ENCODE measurements at regions not wholly inside any gene's neighbourhood (a gene's known extent, or its start where the extent isn't known, plus 50 kb on each side); places are given as distances from the start of the nearest gene placed in this dataset.

- H3K27ac Mint-ChIP-seq (ENCODE audit: unreplicated experiment) = no peak overlapping the region
- no peaks in the 10 kb centered on the region for H3K79me2 ChIP-seq (ENCODE audit: insufficient read depth, low read length)
- H3K4me1 ChIP-seq (ENCODE audit: insufficient read depth, low read length) = peaks cover 13% of the 10 kb centered on the region
- FAIRE-seq = no peak
- no peak overlapping the region for H3K27ac ChIP-seq (ENCODE audit: low read depth, low read length)
- H3K4me2 ChIP-seq (ENCODE audit: low read length) = no peak overlapping the region
- no peak overlapping the region for H2AFZ ChIP-seq (ENCODE audit: low read depth, low read length)
- no peaks in the 10 kb centered on the region for H4K20me1 ChIP-seq (ENCODE audit: insufficient read depth, low read length)
- H3K4me3 Mint-ChIP-seq (ENCODE audit: unreplicated experiment) = no peak overlapping the region
- no peak overlapping the region for H3K9ac ChIP-seq (ENCODE audit: low read length)
- TF ChIP-seq EZH2 (IDR thresholded peaks at IDR 0.05; ENCODE audit: insufficient read depth, low read length) (no peak), CTCF (IDR thresholded peaks at IDR 0.05; ENCODE audit: insufficient read depth, low read depth, low read length) (no peak)
- peaks cover 1% of the 10 kb centered on the region for H3K9me3 Mint-ChIP-seq (ENCODE audit: unreplicated experiment)
- peaks cover 19% of the 10 kb centered on the region for H3K27me3 Mint-ChIP-seq (ENCODE audit: low read depth, unreplicated experiment)
- H3K4me3 ChIP-seq (ENCODE audit: insufficient read depth, low read depth, low read length) = no peak overlapping the region
- no peak for DNase-seq (ENCODE audit: low read depth)
- H3K4me1 Mint-ChIP-seq (ENCODE audit: low read depth, unreplicated experiment) = peaks cover 22% of the 10 kb centered on the region
- H3K9me3 ChIP-seq (ENCODE audit: insufficient read depth, low read depth, low read length) = no peaks in the 10 kb centered on the region
- no peaks in the 10 kb centered on the region for H3K27me3 ChIP-seq (ENCODE audit: insufficient read depth, low read length)
- no peaks in the 10 kb centered on the region for H3K36me3 ChIP-seq (ENCODE audit: insufficient read depth, low read length)
- no peaks in the 10 kb centered on the region for H3K36me3 Mint-ChIP-seq (ENCODE audit: low read depth, unreplicated experiment)
These were observed 162.1 kb upstream of the RNF32 start for GRCh38 chr7:156478486-156478885.

GRCh38 chr7:156475666-156476065 lies 164.9 kb upstream of the RNF32 start:
- peaks cover 25% of the 10 kb centered on the region for H3K27me3 Mint-ChIP-seq (ENCODE audit: low read depth, unreplicated experiment)
- FAIRE-seq = no peak

More at GRCh38 chr7:156475666-156476065, 164.9 kb upstream of the RNF32 start:
- Mint-ChIP-seq H3K27ac (ENCODE audit: unreplicated experiment) (no peak overlapping the region), H3K4me3 (ENCODE audit: unreplicated experiment) (no peak overlapping the region), H3K36me3 (ENCODE audit: low read depth, unreplicated experiment) (no peaks in the 10 kb centered on the region), H3K4me1 (ENCODE audit: low read depth, unreplicated experiment) (peaks cover 22% of the 10 kb centered on the region), H3K9me3 (ENCODE audit: unreplicated experiment) (peaks cover 4% of the 10 kb centered on the region)
- TF ChIP-seq EZH2 (IDR thresholded peaks at IDR 0.05; ENCODE audit: insufficient read depth, low read length) (no peak), CTCF (IDR thresholded peaks at IDR 0.05; ENCODE audit: insufficient read depth, low read depth, low read length) (no peak)
- Histone ChIP-seq H4K20me1 (ENCODE audit: insufficient read depth, low read length) (no peaks in the 10 kb centered on the region), H3K36me3 (ENCODE audit: insufficient read depth, low read length) (no peaks in the 10 kb centered on the region), H3K4me1 (ENCODE audit: insufficient read depth, low read length) (peaks cover 13% of the 10 kb centered on the region), H3K4me3 (ENCODE audit: insufficient read depth, low read depth, low read length) (no peak overlapping the region), H3K27me3 (ENCODE audit: insufficient read depth, low read length) (no peaks in the 10 kb centered on the region), H3K9me3 (ENCODE audit: insufficient read depth, low read depth, low read length) (no peaks in the 10 kb centered on the region), H3K4me2 (ENCODE audit: low read length) (peak overlapping the region; percentile 32), H3K9ac (ENCODE audit: low read length) (no peak overlapping the region), H3K79me2 (ENCODE audit: insufficient read depth, low read length) (no peaks in the 10 kb centered on the region), H3K27ac (ENCODE audit: low read depth, low read length) (no peak overlapping the region), H2AFZ (ENCODE audit: low read depth, low read length) (peak overlapping the region; percentile 12)
- peak; percentile 79 for DNase-seq (ENCODE audit: low read depth)
